ENCODE measurements at regions not wholly inside any gene's neighbourhood (a gene's known extent, or its start where the extent isn't known, plus 50 kb on each side); places are given as distances from the start of the nearest gene placed in this dataset.
"Not testable (repeated sequence)": the region's sequence is repeated elsewhere in the genome, so short reads cannot be mapped to it uniquely, and the experiment has no call there.

GRCh38 chr21:16125274-16125673 is 395.5 kb downstream of the USP25 start:
- H3K9ac ChIP-seq (ENCODE audit: low read depth in 1 of 2, low read length in 2 of 2), result no peak overlapping the region
- no peaks in the 10 kb centered on the region for H3K27me3 ChIP-seq (ENCODE audit: control insufficient read depth in 1 of 2, insufficient read depth in 2 of 2, low read length in 2 of 2)
- H3K27ac ChIP-seq (ENCODE audit: low read depth, low read length), result no peak overlapping the region
- peaks cover 0 to 3% of the 10 kb centered on the region in 2 donors for H3K9me3 ChIP-seq (ENCODE audit: control insufficient read depth in 1 of 2, low read length in 2 of 2)
- H3K4me3 ChIP-seq (ENCODE audit: low read depth in 1 of 2, low read length in 2 of 2), result no peak overlapping the region
- no peaks in the 10 kb centered on the region for H3K4me1 ChIP-seq (ENCODE audit: control insufficient read depth in 1 of 2, insufficient read depth in 2 of 2, low read length in 2 of 2)
- no peaks in the 10 kb centered on the region for H3K36me3 ChIP-seq (ENCODE audit: control insufficient read depth in 1 of 2, insufficient read depth in 2 of 2, low read length in 2 of 2)

DNA sequence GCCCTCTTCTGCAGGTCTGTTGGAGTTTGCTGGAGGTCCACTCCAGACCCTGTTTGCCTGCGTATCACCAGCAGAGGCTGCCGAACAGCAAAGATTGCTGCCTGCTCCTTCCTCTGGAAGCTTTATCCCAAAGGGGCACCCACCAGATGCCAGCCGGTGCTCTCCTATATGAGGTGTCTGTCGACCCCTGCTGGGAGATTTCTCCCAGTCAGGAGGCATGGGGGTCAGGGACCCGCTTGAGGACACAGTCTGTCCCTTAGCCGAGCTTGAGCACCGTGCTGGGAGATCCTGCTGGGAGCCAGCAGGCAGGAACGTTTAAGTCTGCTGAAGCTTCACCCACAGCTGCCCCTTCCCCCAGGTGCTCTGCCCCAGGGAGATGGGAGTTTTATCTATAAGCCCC is 402.7 kb downstream of the USP25 start:
- not testable (repeated sequence) for H3K4me3 ChIP-seq (ENCODE audit: low read depth in 1 of 2, low read length in 2 of 2); H3K4me1 ChIP-seq (ENCODE audit: control insufficient read depth in 1 of 2, insufficient read depth in 2 of 2, low read length in 2 of 2); H3K36me3 ChIP-seq (ENCODE audit: control insufficient read depth in 1 of 2, insufficient read depth in 2 of 2, low read length in 2 of 2); H3K27me3 ChIP-seq (ENCODE audit: control insufficient read depth in 1 of 2, insufficient read depth in 2 of 2, low read length in 2 of 2); H3K27ac ChIP-seq (ENCODE audit: low read depth, low read length); H3K9ac ChIP-seq (ENCODE audit: low read depth in 1 of 2, low read length in 2 of 2)
- H3K9me3 ChIP-seq (ENCODE audit: control insufficient read depth in 1 of 2, low read length in 2 of 2), result peaks cover 3 to 24% of the 10 kb centered on the region in 2 donors

DNA sequence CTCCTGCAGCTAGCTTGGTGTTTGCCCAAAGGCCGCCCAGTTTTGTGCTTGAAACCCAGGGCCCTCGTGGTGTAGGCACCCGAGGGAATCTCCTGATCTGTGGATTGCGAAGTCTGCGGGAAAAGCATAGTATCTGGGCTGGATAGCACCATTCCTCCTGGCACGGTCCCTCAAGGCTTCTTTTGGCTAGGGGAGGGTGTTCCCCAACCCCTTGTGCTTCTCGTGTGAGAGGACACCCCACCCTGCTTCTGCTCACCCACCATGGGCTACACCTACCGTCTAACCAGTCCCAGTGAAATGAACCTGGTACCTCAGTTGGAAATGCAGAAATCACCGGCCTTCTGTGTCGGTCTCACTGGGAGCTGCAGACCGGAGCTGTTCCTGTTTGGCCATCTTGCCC is 403.5 kb downstream of the USP25 start:
- H3K4me1 ChIP-seq (ENCODE audit: control insufficient read depth in 1 of 2, insufficient read depth in 2 of 2, low read length in 2 of 2), result no peaks in the 10 kb centered on the region
- H3K4me3 ChIP-seq (ENCODE audit: low read depth in 1 of 2, low read length in 2 of 2), result no peak overlapping the region
- no peak overlapping the region for H3K9ac ChIP-seq (ENCODE audit: low read depth in 1 of 2, low read length in 2 of 2)
- no peak overlapping the region for H3K27ac ChIP-seq (ENCODE audit: low read depth, low read length)
- peaks cover 3 to 24% of the 10 kb centered on the region in 2 donors for H3K9me3 ChIP-seq (ENCODE audit: control insufficient read depth in 1 of 2, low read length in 2 of 2)
- H3K27me3 ChIP-seq (ENCODE audit: control insufficient read depth in 1 of 2, insufficient read depth in 2 of 2, low read length in 2 of 2), result no peaks in the 10 kb centered on the region
- no peaks in the 10 kb centered on the region for H3K36me3 ChIP-seq (ENCODE audit: control insufficient read depth in 1 of 2, insufficient read depth in 2 of 2, low read length in 2 of 2)

GRCh38 chr21:16134134-16134533 is 404.4 kb downstream of the USP25 start:
- Histone ChIP-seq H3K9ac (ENCODE audit: low read depth in 1 of 2, low read length in 2 of 2) (no peak overlapping the region), H3K9me3 (ENCODE audit: control insufficient read depth in 1 of 2, low read length in 2 of 2) (peaks cover 3 to 24% of the 10 kb centered on the region in 2 donors), H3K27me3 (ENCODE audit: control insufficient read depth in 1 of 2, insufficient read depth in 2 of 2, low read length in 2 of 2) (no peaks in the 10 kb centered on the region), H3K4me3 (ENCODE audit: low read depth in 1 of 2, low read length in 2 of 2) (no peak overlapping the region), H3K4me1 (ENCODE audit: control insufficient read depth in 1 of 2, insufficient read depth in 2 of 2, low read length in 2 of 2) (no peaks in the 10 kb centered on the region), H3K36me3 (ENCODE audit: control insufficient read depth in 1 of 2, insufficient read depth in 2 of 2, low read length in 2 of 2) (no peaks in the 10 kb centered on the region), H3K27ac (ENCODE audit: low read depth, low read length) (no peak overlapping the region)

DNA sequence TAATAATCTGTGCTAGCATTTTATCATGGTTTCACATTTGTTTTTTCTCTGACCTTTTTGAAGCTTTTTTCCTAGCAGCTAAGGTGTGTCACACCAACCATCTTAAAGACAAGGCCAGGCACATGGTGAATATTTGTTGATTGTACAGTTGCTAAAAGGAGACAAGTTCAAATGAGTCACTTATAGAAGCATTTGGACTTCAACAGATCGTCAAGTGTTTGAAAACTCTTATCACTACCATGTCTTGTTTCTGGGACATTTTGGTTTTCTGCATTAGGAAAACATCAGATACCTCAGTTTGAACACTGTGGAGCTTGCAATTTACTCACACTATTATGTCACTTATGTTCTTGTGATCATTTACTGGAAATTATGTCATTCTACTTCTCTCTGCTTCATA is 407.3 kb downstream of the USP25 start:
- Histone ChIP-seq H3K9ac (ENCODE audit: low read depth in 1 of 2, low read length in 2 of 2) (no peak overlapping the region), H3K4me3 (ENCODE audit: low read depth in 1 of 2, low read length in 2 of 2) (no peak overlapping the region), H3K27ac (ENCODE audit: low read depth, low read length) (no peak overlapping the region), H3K27me3 (ENCODE audit: control insufficient read depth in 1 of 2, insufficient read depth in 2 of 2, low read length in 2 of 2) (no peaks in the 10 kb centered on the region), H3K36me3 (ENCODE audit: control insufficient read depth in 1 of 2, insufficient read depth in 2 of 2, low read length in 2 of 2) (no peaks in the 10 kb centered on the region), H3K9me3 (ENCODE audit: control insufficient read depth in 1 of 2, low read length in 2 of 2) (peaks cover 3 to 17% of the 10 kb centered on the region in 2 donors), H3K4me1 (ENCODE audit: control insufficient read depth in 1 of 2, insufficient read depth in 2 of 2, low read length in 2 of 2) (no peaks in the 10 kb centered on the region)

GRCh38 chr21:16145052-16145451 is 415.3 kb downstream of the USP25 start:
- H3K9me3 ChIP-seq (ENCODE audit: control insufficient read depth in 1 of 2, low read length in 2 of 2), result peaks cover 13 to 16% of the 10 kb centered on the region in 2 donors
- H3K27ac ChIP-seq (ENCODE audit: low read depth, low read length), result no peak overlapping the region
- H3K4me1 ChIP-seq (ENCODE audit: control insufficient read depth in 1 of 2, insufficient read depth in 2 of 2, low read length in 2 of 2), result no peaks in the 10 kb centered on the region
- H3K27me3 ChIP-seq (ENCODE audit: control insufficient read depth in 1 of 2, insufficient read depth in 2 of 2, low read length in 2 of 2), result no peaks in the 10 kb centered on the region
- H3K9ac ChIP-seq (ENCODE audit: low read depth in 1 of 2, low read length in 2 of 2), result no peak overlapping the region
- H3K4me3 ChIP-seq (ENCODE audit: low read depth in 1 of 2, low read length in 2 of 2), result no peak overlapping the region
- H3K36me3 ChIP-seq (ENCODE audit: control insufficient read depth in 1 of 2, insufficient read depth in 2 of 2, low read length in 2 of 2), result no peaks in the 10 kb centered on the region

DNA sequence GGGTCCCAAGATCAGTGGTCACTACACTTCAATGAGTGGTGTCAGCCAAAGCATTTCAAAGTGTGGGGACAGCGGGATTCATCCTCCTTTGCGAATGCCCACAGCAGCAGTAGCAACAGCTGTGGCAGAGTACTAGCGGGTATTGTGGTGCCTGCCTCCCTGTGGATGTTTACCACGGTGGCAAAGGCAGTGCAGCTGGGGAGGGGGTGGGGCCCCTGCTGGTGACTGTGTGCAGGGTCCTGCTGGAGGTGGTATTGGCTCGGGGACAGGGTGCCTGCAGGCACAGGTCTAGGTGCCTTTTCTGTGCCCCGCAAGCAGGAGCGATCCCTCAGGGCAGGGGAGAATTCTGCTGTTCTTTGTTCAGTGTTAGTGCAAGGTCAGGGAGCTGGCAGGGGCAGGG is 415.7 kb downstream of the USP25 start:
- H3K27ac ChIP-seq (ENCODE audit: low read depth, low read length), result no peak overlapping the region
- no peaks in the 10 kb centered on the region for H3K36me3 ChIP-seq (ENCODE audit: control insufficient read depth in 1 of 2, insufficient read depth in 2 of 2, low read length in 2 of 2)
- H3K9ac ChIP-seq (ENCODE audit: low read depth in 1 of 2, low read length in 2 of 2), result no peak overlapping the region
- H3K4me3 ChIP-seq (ENCODE audit: low read depth in 1 of 2, low read length in 2 of 2), result no peak overlapping the region
- H3K4me1 ChIP-seq (ENCODE audit: control insufficient read depth in 1 of 2, insufficient read depth in 2 of 2, low read length in 2 of 2), result no peaks in the 10 kb centered on the region
- H3K9me3 ChIP-seq (ENCODE audit: control insufficient read depth in 1 of 2, low read length in 2 of 2), result peaks cover 13 to 16% of the 10 kb centered on the region in 2 donors
- no peaks in the 10 kb centered on the region for H3K27me3 ChIP-seq (ENCODE audit: control insufficient read depth in 1 of 2, insufficient read depth in 2 of 2, low read length in 2 of 2)

- Histone ChIP-seq H3K4me3 (ENCODE audit: low read depth in 1 of 2, low read length in 2 of 2) (no peak overlapping the region), H3K27me3 (ENCODE audit: control insufficient read depth in 1 of 2, insufficient read depth in 2 of 2, low read length in 2 of 2) (no peaks in the 10 kb centered on the region), H3K4me1 (ENCODE audit: control insufficient read depth in 1 of 2, insufficient read depth in 2 of 2, low read length in 2 of 2) (no peaks in the 10 kb centered on the region), H3K27ac (ENCODE audit: low read depth, low read length) (no peak overlapping the region), H3K9me3 (ENCODE audit: control insufficient read depth in 1 of 2, low read length in 2 of 2) (no peaks in the 10 kb centered on the region), H3K36me3 (ENCODE audit: control insufficient read depth in 1 of 2, insufficient read depth in 2 of 2, low read length in 2 of 2) (no peaks in the 10 kb centered on the region), H3K9ac (ENCODE audit: low read depth in 1 of 2, low read length in 2 of 2) (no peak overlapping the region)
These were observed 424.5 kb downstream of the USP25 start for GRCh38 chr21:16154321-16154720.

- Histone ChIP-seq H3K27me3 (ENCODE audit: control insufficient read depth in 1 of 2, insufficient read depth in 2 of 2, low read length in 2 of 2) (no peaks in the 10 kb centered on the region), H3K36me3 (ENCODE audit: control insufficient read depth in 1 of 2, insufficient read depth in 2 of 2, low read length in 2 of 2) (no peaks in the 10 kb centered on the region), H3K9ac (ENCODE audit: low read depth in 1 of 2, low read length in 2 of 2) (no peak overlapping the region), H3K4me3 (ENCODE audit: low read depth in 1 of 2, low read length in 2 of 2) (no peak overlapping the region), H3K27ac (ENCODE audit: low read depth, low read length) (no peak overlapping the region), H3K9me3 (ENCODE audit: control insufficient read depth in 1 of 2, low read length in 2 of 2) (no peaks in the 10 kb centered on the region), H3K4me1 (ENCODE audit: control insufficient read depth in 1 of 2, insufficient read depth in 2 of 2, low read length in 2 of 2) (no peaks in the 10 kb centered on the region)
These were observed 425.3 kb downstream of the USP25 start for GRCh38 chr21:16154951-16155635.

DNA sequence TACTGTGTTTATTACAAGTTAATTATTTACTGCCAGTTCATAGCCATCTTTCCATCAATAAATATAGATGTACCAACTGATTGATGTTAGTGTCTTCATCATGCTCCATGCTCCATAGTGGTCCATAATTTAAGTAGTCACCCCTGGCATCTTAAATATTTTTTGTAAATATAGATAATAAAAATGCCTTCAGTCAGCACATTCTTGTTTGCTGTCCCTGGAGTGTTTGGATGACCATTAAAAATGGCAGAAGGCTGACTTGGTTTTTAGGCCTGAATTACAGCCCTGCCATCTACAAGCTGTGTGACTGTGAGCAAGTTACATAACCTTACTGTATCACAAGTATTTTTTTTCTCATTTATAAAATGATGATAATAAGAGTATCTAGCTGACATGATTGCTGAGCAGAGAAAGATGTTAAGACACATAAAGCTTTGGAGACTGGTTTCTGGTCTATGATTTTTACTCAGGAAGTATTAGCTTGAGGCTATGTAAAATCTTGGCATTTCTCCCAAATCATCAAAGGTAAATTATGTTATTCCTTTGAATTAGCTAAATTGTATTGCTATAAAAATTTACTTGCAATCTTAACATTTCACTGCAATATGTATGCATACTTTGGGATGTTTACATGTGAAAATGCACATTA is 427.2 kb downstream of the USP25 start:
- H3K9ac ChIP-seq (ENCODE audit: low read depth in 1 of 2, low read length in 2 of 2), result no peak overlapping the region
- H3K4me3 ChIP-seq (ENCODE audit: low read depth in 1 of 2, low read length in 2 of 2), result no peak overlapping the region
- no peaks in the 10 kb centered on the region for H3K36me3 ChIP-seq (ENCODE audit: control insufficient read depth in 1 of 2, insufficient read depth in 2 of 2, low read length in 2 of 2)
- H3K27ac ChIP-seq (ENCODE audit: low read depth, low read length), result no peak overlapping the region
- no peaks in the 10 kb centered on the region for H3K4me1 ChIP-seq (ENCODE audit: control insufficient read depth in 1 of 2, insufficient read depth in 2 of 2, low read length in 2 of 2)
- no peaks in the 10 kb centered on the region for H3K27me3 ChIP-seq (ENCODE audit: control insufficient read depth in 1 of 2, insufficient read depth in 2 of 2, low read length in 2 of 2)
- no peaks in the 10 kb centered on the region for H3K9me3 ChIP-seq (ENCODE audit: control insufficient read depth in 1 of 2, low read length in 2 of 2)

All from duodenal mucosa (tissue), 2 donors.